Immature natural killer cell (primary cell): ENCODE measurements at regions not wholly inside any gene's neighbourhood (a gene's known extent, or its start where the extent isn't known, plus 50 kb on each side); places are given as distances from the start of the nearest gene placed in this dataset.

Experiments
- DNase-seq, 3 donors: peaks; one replicate each; pipeline ENCODE4 v3.0.0; 2022; ENCODE audit warnings: mixed read lengths in 1 of 3
- H3K27ac Mint-ChIP-seq, 6 donors: one replicate each; pipeline ENCODE4 v1.8.0; 2020; ENCODE audit warnings: mixed read lengths in 6 of 6, mild to moderate bottlenecking in 5 of 6, inconsistent platforms in 4 of 6, moderate library complexity in 3 of 6
- H3K27me3 Mint-ChIP-seq, 3 donors: one replicate each; pipeline ENCODE4 v1.8.0; 2020 to 2021; ENCODE audit warnings: low read depth in 3 of 3, mild to moderate bottlenecking in 3 of 3, mixed read lengths in 3 of 3, moderate library complexity in 3 of 3, inconsistent platforms in 1 of 3
- H3K36me3 Mint-ChIP-seq, 3 donors: one replicate each; pipeline ENCODE4 v1.8.0; 2020; ENCODE audit warnings: mixed read lengths in 3 of 3, inconsistent platforms in 2 of 3, mild to moderate bottlenecking in 2 of 3
- H3K4me1 Mint-ChIP-seq, 2 donors: one replicate each; pipeline ENCODE4 v1.8.0; 2020; ENCODE audit warnings: inconsistent platforms in 2 of 2, mild to moderate bottlenecking in 2 of 2, mixed read lengths in 2 of 2, moderate library complexity in 1 of 2
- H3K4me3 Mint-ChIP-seq, 5 donors: one replicate each; pipeline ENCODE4 v1.8.0; 2020; ENCODE audit warnings: mild to moderate bottlenecking in 5 of 5, mixed read lengths in 5 of 5, inconsistent platforms in 3 of 5, moderate library complexity in 3 of 5
- H3K9me3 Mint-ChIP-seq, 6 donors: one replicate each; pipeline ENCODE4 v1.8.0; 2020; ENCODE audit warnings: mild to moderate bottlenecking in 6 of 6, mixed read lengths in 6 of 6, inconsistent platforms in 4 of 6, moderate library complexity in 3 of 6

- peak; percentile 9 to 40 (median 39) for DNase-seq
- H3K4me3 Mint-ChIP-seq = no peak overlapping the region
These were observed 646.3 kb downstream of the UTRN start for GRCh38 chr6:144931172-144932035.

GRCh38 chr6:144932621-144933020, 647.5 kb downstream of the UTRN start:
- Mint-ChIP-seq H3K4me1 (peaks cover 0 to 2% of the 10 kb centered on the region in 2 donors), H3K4me3 (no peak overlapping the region), H3K27ac (no peak overlapping the region), H3K9me3 (peaks cover 0 to 5% (median 2%) of the 10 kb centered on the region in 6 donors), H3K27me3 (peaks cover 0 to 4% (median 0%) of the 10 kb centered on the region in 3 donors), H3K36me3 (peaks cover 0 to 8% (median 4%) of the 10 kb centered on the region in 3 donors)
- DNase-seq = no peak

More at GRCh38 chr6:144931172-144932035, 646.3 kb downstream of the UTRN start:
- peaks cover 0 to 2% of the 10 kb centered on the region in 2 donors for H3K4me1 Mint-ChIP-seq
- peaks cover 0 to 8% (median 4%) of the 10 kb centered on the region in 3 donors for H3K36me3 Mint-ChIP-seq
- H3K9me3 Mint-ChIP-seq = peaks cover 0 to 5% (median 2%) of the 10 kb centered on the region in 6 donors
- peaks cover 0 to 4% (median 0%) of the 10 kb centered on the region in 3 donors for H3K27me3 Mint-ChIP-seq
- H3K27ac Mint-ChIP-seq = no peak overlapping the region

GRCh38 chr6:144935181-144935580, 650.0 kb downstream of the UTRN start:
- Mint-ChIP-seq H3K36me3 (peaks cover 0 to 8% (median 4%) of the 10 kb centered on the region in 3 donors), H3K27me3 (peaks cover 0 to 4% (median 0%) of the 10 kb centered on the region in 3 donors), H3K27ac (no peak overlapping the region), H3K9me3 (peaks cover 0 to 5% (median 2%) of the 10 kb centered on the region in 6 donors), H3K4me1 (peaks cover 0 to 2% of the 10 kb centered on the region in 2 donors), H3K4me3 (no peak overlapping the region)
- no peak for DNase-seq

- H3K4me1 Mint-ChIP-seq = peaks cover 0 to 2% of the 10 kb centered on the region in 2 donors
- H3K36me3 Mint-ChIP-seq = peaks cover 0 to 8% (median 4%) of the 10 kb centered on the region in 3 donors
- no peak overlapping the region for H3K27ac Mint-ChIP-seq
- peaks cover 0 to 4% (median 0%) of the 10 kb centered on the region in 3 donors for H3K27me3 Mint-ChIP-seq
- H3K9me3 Mint-ChIP-seq = peaks cover 0 to 5% (median 2%) of the 10 kb centered on the region in 6 donors
- no peak for DNase-seq
- no peak overlapping the region for H3K4me3 Mint-ChIP-seq
These were observed 650.5 kb downstream of the UTRN start for GRCh38 chr6:144935661-144936060.

- peaks cover 0 to 4% (median 0%) of the 10 kb centered on the region in 3 donors for H3K27me3 Mint-ChIP-seq
- no peak overlapping the region for H3K27ac Mint-ChIP-seq
- H3K36me3 Mint-ChIP-seq = peaks cover 0 to 8% (median 4%) of the 10 kb centered on the region in 3 donors
- H3K4me1 Mint-ChIP-seq = no peaks in the 10 kb centered on the region
- no peak for DNase-seq
- peaks cover 0 to 5% (median 2%) of the 10 kb centered on the region in 6 donors for H3K9me3 Mint-ChIP-seq
- H3K4me3 Mint-ChIP-seq = no peak overlapping the region
These were observed 651.6 kb downstream of the UTRN start for GRCh38 chr6:144936764-144937163.

GRCh38 chr6:144939921-144940320, 654.8 kb downstream of the UTRN start:
- Mint-ChIP-seq H3K36me3 (no peaks in the 10 kb centered on the region), H3K27ac (no peak overlapping the region), H3K4me1 (no peaks in the 10 kb centered on the region), H3K9me3 (peaks cover 0 to 1% (median 0%) of the 10 kb centered on the region in 6 donors), H3K27me3 (peaks cover 0 to 2% (median under 1%) of the 10 kb centered on the region in 3 donors), H3K4me3 (no peak overlapping the region)
- DNase-seq = no peak

- no peaks in the 10 kb centered on the region for H3K36me3 Mint-ChIP-seq
- no peak for DNase-seq
- no peak overlapping the region for H3K27ac Mint-ChIP-seq
- H3K4me3 Mint-ChIP-seq = no peak overlapping the region
- no peaks in the 10 kb centered on the region for H3K4me1 Mint-ChIP-seq
- H3K9me3 Mint-ChIP-seq = no peaks in the 10 kb centered on the region
- peaks cover 0 to 4% (median 2%) of the 10 kb centered on the region in 3 donors for H3K27me3 Mint-ChIP-seq
These were observed 659.0 kb downstream of the UTRN start for GRCh38 chr6:144944106-144944505.

GRCh38 chr6:144947398-144947976, 662.4 kb downstream of the UTRN start:
- Mint-ChIP-seq H3K36me3 (no peaks in the 10 kb centered on the region), H3K4me3 (no peak overlapping the region), H3K4me1 (no peaks in the 10 kb centered on the region)

GRCh38 chr6:144951730-144952437, 666.7 kb downstream of the UTRN start:
- H3K9me3 Mint-ChIP-seq = no peaks in the 10 kb centered on the region
- H3K4me1 Mint-ChIP-seq = no peaks in the 10 kb centered on the region
- no peak overlapping the region for H3K27ac Mint-ChIP-seq
- no peak overlapping the region for H3K4me3 Mint-ChIP-seq
- peaks cover 3 to 7% (median 4%) of the 10 kb centered on the region in 3 donors for H3K27me3 Mint-ChIP-seq
- H3K36me3 Mint-ChIP-seq = no peaks in the 10 kb centered on the region
- DNase-seq = no peak

More at GRCh38 chr6:144947398-144947976, 662.4 kb downstream of the UTRN start:
- DNase-seq = no peak
- Mint-ChIP-seq H3K27ac (no peak overlapping the region), H3K9me3 (no peaks in the 10 kb centered on the region), H3K27me3 (peaks cover 0 to 6% (median 3%) of the 10 kb centered on the region in 3 donors)

GRCh38 chr6:144952456-144953240, 667.5 kb downstream of the UTRN start:
- no peak overlapping the region for H3K27ac Mint-ChIP-seq
- no peaks in the 10 kb centered on the region for H3K36me3 Mint-ChIP-seq
- no peak overlapping the region for H3K4me3 Mint-ChIP-seq
- no peaks in the 10 kb centered on the region for H3K4me1 Mint-ChIP-seq
- no peak for DNase-seq
- no peaks in the 10 kb centered on the region for H3K9me3 Mint-ChIP-seq
- peaks cover 3 to 7% (median 4%) of the 10 kb centered on the region in 3 donors for H3K27me3 Mint-ChIP-seq

- H3K4me3 Mint-ChIP-seq = no peak overlapping the region
- H3K27ac Mint-ChIP-seq = no peak overlapping the region
- peaks cover 3 to 7% (median 4%) of the 10 kb centered on the region in 3 donors for H3K27me3 Mint-ChIP-seq
- H3K36me3 Mint-ChIP-seq = no peaks in the 10 kb centered on the region
- DNase-seq = no peak
- H3K9me3 Mint-ChIP-seq = no peaks in the 10 kb centered on the region
- no peaks in the 10 kb centered on the region for H3K4me1 Mint-ChIP-seq
These were observed 668.6 kb downstream of the UTRN start for GRCh38 chr6:144953552-144954240.

- Mint-ChIP-seq H3K27ac (no peak overlapping the region), H3K36me3 (no peaks in the 10 kb centered on the region), H3K4me1 (no peaks in the 10 kb centered on the region), H3K4me3 (no peak overlapping the region), H3K9me3 (no peaks in the 10 kb centered on the region), H3K27me3 (peaks cover 3 to 7% (median 4%) of the 10 kb centered on the region in 3 donors)
- no peak for DNase-seq
These were observed 669.1 kb downstream of the UTRN start for GRCh38 chr6:144954241-144954556.

- Mint-ChIP-seq H3K9me3 (no peaks in the 10 kb centered on the region), H3K36me3 (no peaks in the 10 kb centered on the region), H3K27me3 (peaks cover 3 to 12% (median 4%) of the 10 kb centered on the region in 3 donors), H3K4me1 (no peaks in the 10 kb centered on the region), H3K27ac (no peak overlapping the region), H3K4me3 (no peak overlapping the region)
- DNase-seq = no peak
These were observed 670.3 kb downstream of the UTRN start for GRCh38 chr6:144955392-144955791.
